NOMO-1 treated with dmso at 0.1 percent for 144 hours (cell line): ENCODE measurements at regions not wholly inside any gene's neighbourhood (a gene's known extent, or its start where the extent isn't known, plus 50 kb on each side); places are given as distances from the start of the nearest gene placed in this dataset.

Experiments
- DNase-seq: peaks from one replicate; lab custom pipeline; 2025; ENCODE audit not compliant: unreplicated experiment; lab: John Stamatoyannopoulos, UW

- DNase-seq: no peak
These were observed 1023.6 kb downstream of the XPNPEP1 start for GRCh38 chr10:108899670-108900069.

GRCh38 chr10:108894402-108895301 is 1028.7 kb downstream of the XPNPEP1 start:
- DNase-seq: peak; percentile 1

GRCh38 chr10:108877095-108877561 is 1046.2 kb downstream of the XPNPEP1 start:
- DNase-seq: no peak

- no peak for DNase-seq
These were observed 1050.5 kb downstream of the XPNPEP1 start for GRCh38 chr10:108872854-108873253.

- no peak for DNase-seq
These were observed 1054.4 kb downstream of the XPNPEP1 start for GRCh38 chr10:108868881-108869280.

GRCh38 chr10:108862676-108863350 is 1060.5 kb downstream of the XPNPEP1 start:
- no peak for DNase-seq

- DNase-seq: no peak
These were observed 1062.0 kb downstream of the XPNPEP1 start for GRCh38 chr10:108861181-108861754.

GRCh38 chr10:108852211-108852610 is 1071.1 kb downstream of the XPNPEP1 start:
- no peak for DNase-seq

GRCh38 chr10:108850138-108850854 is 1073.0 kb downstream of the XPNPEP1 start:
- DNase-seq: peak; percentile 0

GRCh38 chr10:108849688-108850087 is 1073.6 kb downstream of the XPNPEP1 start:
- DNase-seq: no peak

- DNase-seq: no peak
These were observed 1074.1 kb downstream of the XPNPEP1 start for GRCh38 chr10:108849186-108849585.

GRCh38 chr10:108848046-108848445 is 1075.3 kb downstream of the XPNPEP1 start:
- DNase-seq: no peak

GRCh38 chr10:108840944-108841343 is 1082.4 kb downstream of the XPNPEP1 start:
- DNase-seq: no peak

GRCh38 chr10:108836362-108836761 is 1086.9 kb downstream of the XPNPEP1 start:
- no peak for DNase-seq

GRCh38 chr10:108822026-108822425 is 1101.3 kb downstream of the XPNPEP1 start:
- no peak for DNase-seq

GRCh38 chr10:108819302-108819701 is 1104.0 kb downstream of the XPNPEP1 start:
- DNase-seq: no peak

- DNase-seq: no peak
These were observed 1105.7 kb downstream of the XPNPEP1 start for GRCh38 chr10:108817584-108817983.

GRCh38 chr10:108817135-108817534 is 1106.2 kb downstream of the XPNPEP1 start:
- DNase-seq: no peak

GRCh38 chr10:108812906-108813305 is 1110.4 kb downstream of the XPNPEP1 start:
- no peak for DNase-seq

- no peak for DNase-seq
These were observed 1111.0 kb downstream of the XPNPEP1 start for GRCh38 chr10:108812296-108812695.

- no peak for DNase-seq
These were observed 1115.1 kb downstream of the XPNPEP1 start for GRCh38 chr10:108808228-108808627.
